HFFc6 (cell line): ENCODE measurements at regions not wholly inside any gene's neighbourhood (a gene's known extent, or its start where the extent isn't known, plus 50 kb on each side); places are given as distances from the start of the nearest gene placed in this dataset.

ENCODE experiments used
- DNase-seq: peaks from one replicate; pipeline ENCODE4 v3.0.0-alpha.2; 2018
- H3K27ac Mint-ChIP-seq: 2 replicates; pipeline ENCODE4 v1.8.0; 2020; ENCODE audit warnings: mild to moderate bottlenecking, mixed read lengths
- H3K27me3 Mint-ChIP-seq: 2 replicates; pipeline ENCODE4 v1.8.0; 2021; ENCODE audit warnings: mild to moderate bottlenecking, moderate library complexity, mixed read lengths; ENCODE audit not compliant: insufficient read depth
- H3K36me3 Mint-ChIP-seq: 2 replicates; pipeline ENCODE4 v1.8.0; 2021; ENCODE audit warnings: low read depth, mixed read lengths
- H3K4me1 Mint-ChIP-seq: 2 replicates; pipeline ENCODE4 v1.8.0; 2020; ENCODE audit warnings: low read depth, mixed read lengths
- H3K4me3 Mint-ChIP-seq: 2 replicates; pipeline ENCODE4 v1.8.0; 2020; ENCODE audit warnings: mild to moderate bottlenecking, moderate library complexity, mixed read lengths
- H3K9me3 Mint-ChIP-seq: 2 replicates; pipeline ENCODE4 v1.8.0; 2020; ENCODE audit warnings: mild to moderate bottlenecking, mixed read lengths
- CTCF ChIP-seq: fragments of 200-600 bp; sonication (generic); IDR thresholded peaks from 2 replicates; pipeline ENCODE4 v1.5.0; 2021; ENCODE audit warnings: antibody characterized with exemption, mild to moderate bottlenecking

GRCh38 chr18:39960550-39960949 lies 1994.5 kb upstream of the PIK3C3 start:
- Mint-ChIP-seq H3K27ac (no peak overlapping the region), H3K27me3 (no peaks in the 10 kb centered on the region), H3K9me3 (peaks cover 14% of the 10 kb centered on the region; the same call in 1 of the 2 replicates), H3K4me1 (peaks cover 17% of the 10 kb centered on the region; the same call in 1 of the 2 replicates), H3K4me3 (no peak overlapping the region), H3K36me3 (no peaks in the 10 kb centered on the region)
- DNase-seq: peak; percentile 63
- no peak for TF ChIP-seq CTCF

- Mint-ChIP-seq H3K4me1 (peaks cover 17% of the 10 kb centered on the region; the same call in 1 of the 2 replicates), H3K27me3 (no peaks in the 10 kb centered on the region), H3K9me3 (peaks cover 11% of the 10 kb centered on the region; the same call in 1 of the 2 replicates), H3K4me3 (no peak overlapping the region), H3K36me3 (no peaks in the 10 kb centered on the region), H3K27ac (no peak overlapping the region)
- DNase-seq: no peak
- no peak for TF ChIP-seq CTCF
Observed at GRCh38 chr18:39959839-39960238, 1995.2 kb upstream of the PIK3C3 start.

GRCh38 chr18:39958876-39959275 lies 1996.2 kb upstream of the PIK3C3 start:
- no peak for DNase-seq
- peaks cover 17% of the 10 kb centered on the region; the same call in 1 of the 2 replicates for H3K4me1 Mint-ChIP-seq
- H3K27ac Mint-ChIP-seq: no peak overlapping the region
- H3K9me3 Mint-ChIP-seq: peaks cover 11% of the 10 kb centered on the region; the same call in 1 of the 2 replicates
- TF ChIP-seq CTCF: no peak
- H3K36me3 Mint-ChIP-seq: no peaks in the 10 kb centered on the region
- H3K27me3 Mint-ChIP-seq: no peaks in the 10 kb centered on the region
- H3K4me3 Mint-ChIP-seq: no peak overlapping the region

GRCh38 chr18:39952816-39953215 lies 2002.2 kb upstream of the PIK3C3 start:
- TF ChIP-seq CTCF: no peak

GRCh38 chr18:39951142-39951720 lies 2003.8 kb upstream of the PIK3C3 start:
- Mint-ChIP-seq H3K36me3 (no peaks in the 10 kb centered on the region; the same call in none of the 2 replicates), H3K4me1 (peaks cover 20% of the 10 kb centered on the region; the same call in 1 of the 2 replicates), H3K27ac (peak overlapping the region; percentile 50; the same call in 1 of the 2 replicates), H3K27me3 (peaks cover 1% of the 10 kb centered on the region; the same call in 1 of the 2 replicates), H3K4me3 (no peak overlapping the region), H3K9me3 (peaks cover 11% of the 10 kb centered on the region; the same call in 1 of the 2 replicates)
- no peak for TF ChIP-seq CTCF
- DNase-seq: peak; percentile 39

More at GRCh38 chr18:39952816-39953215, 2002.2 kb upstream of the PIK3C3 start:
- peaks cover 11% of the 10 kb centered on the region; the same call in 1 of the 2 replicates for H3K9me3 Mint-ChIP-seq
- H3K27me3 Mint-ChIP-seq: peaks cover 1% of the 10 kb centered on the region; the same call in 1 of the 2 replicates
- H3K4me3 Mint-ChIP-seq: no peak overlapping the region
- no peaks in the 10 kb centered on the region; the same call in none of the 2 replicates for H3K36me3 Mint-ChIP-seq
- H3K4me1 Mint-ChIP-seq: peaks cover 9% of the 10 kb centered on the region; the same call in 1 of the 2 replicates
- DNase-seq: no peak
- no peak overlapping the region for H3K27ac Mint-ChIP-seq
